ENCODE measurements at regions not wholly inside any gene's neighbourhood (a gene's known extent, or its start where the extent isn't known, plus 50 kb on each side); places are given as distances from the start of the nearest gene placed in this dataset.
"Not testable (repeated sequence)": the region's sequence is repeated elsewhere in the genome, so short reads cannot be mapped to it uniquely, and the experiment has no call there.

GRCh38 chr5:154642499-154643245, 112.5 kb upstream of the LARP1 start:
- Mint-ChIP-seq H3K9me3 (peaks cover 0 to 12% of the 10 kb centered on the region in 2 donors), H3K27me3 (peaks cover 31% of the 10 kb centered on the region), H3K4me1 (peaks cover 13% of the 10 kb centered on the region), H3K27ac (no peak overlapping the region), H3K4me3 (no peak overlapping the region)
- DNase-seq (no peak), ATAC-seq (peak; percentile 76)

DNA sequence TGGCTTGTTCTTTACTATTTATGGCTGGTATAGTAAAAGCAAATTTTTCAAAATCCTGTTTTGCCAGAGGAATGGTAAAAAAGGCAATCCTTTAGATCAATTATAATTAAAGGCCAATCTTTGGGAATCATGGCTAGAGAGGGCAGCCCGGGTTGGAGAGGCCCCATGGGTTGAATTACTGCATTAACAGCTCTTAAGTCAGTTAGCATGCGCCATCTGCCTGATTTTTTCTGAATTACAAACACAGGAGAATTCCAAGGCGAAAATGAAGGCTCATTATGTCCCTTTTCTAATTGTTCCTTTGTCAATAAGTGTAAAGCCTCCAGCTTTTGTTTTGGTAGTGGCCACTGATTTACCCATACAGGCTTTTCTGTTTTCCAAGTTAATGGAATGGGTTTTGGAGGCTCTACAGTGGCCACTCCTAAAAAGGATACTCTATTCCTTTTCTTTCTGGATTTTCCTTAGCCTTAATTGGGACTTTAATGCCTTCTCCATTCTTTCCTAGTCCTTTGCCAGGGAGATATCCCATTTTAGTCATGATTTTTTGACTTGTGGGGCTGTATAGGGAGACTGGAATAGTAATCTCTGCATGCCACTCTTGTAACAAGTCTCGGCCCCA, 114.9 kb upstream of the LARP1 start:
- H3K27ac Mint-ChIP-seq, DNase-seq, H3K4me3 Mint-ChIP-seq, H3K4me1 Mint-ChIP-seq, ATAC-seq: not testable (repeated sequence)
- H3K27me3 Mint-ChIP-seq = peaks cover 26% of the 10 kb centered on the region
- H3K9me3 Mint-ChIP-seq = peaks cover 0 to 12% of the 10 kb centered on the region in 2 donors

DNA sequence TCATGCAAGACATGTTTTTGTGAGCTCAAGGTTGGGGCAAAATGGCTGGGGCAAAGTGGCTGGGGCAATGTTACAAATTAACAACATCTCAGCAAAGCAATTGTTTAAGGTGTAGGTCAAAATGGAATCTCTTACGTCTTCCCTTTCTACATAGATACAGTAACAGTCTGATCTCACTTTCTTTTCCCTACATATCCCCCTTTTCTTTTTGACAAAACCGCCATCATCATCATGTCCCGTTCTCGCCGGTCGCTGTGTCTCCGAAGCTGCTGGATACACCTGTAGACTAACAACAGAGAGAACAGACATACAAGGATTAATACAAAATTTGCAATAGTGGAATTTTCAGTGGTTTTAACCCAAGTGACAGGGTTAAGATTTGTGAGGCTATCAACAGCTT, 118.4 kb upstream of the LARP1 start:
- H3K4me1 Mint-ChIP-seq, H3K9me3 Mint-ChIP-seq, H3K4me3 Mint-ChIP-seq, DNase-seq, H3K27ac Mint-ChIP-seq, ATAC-seq: not testable (repeated sequence)
- peaks cover 21% of the 10 kb centered on the region for H3K27me3 Mint-ChIP-seq

DNA sequence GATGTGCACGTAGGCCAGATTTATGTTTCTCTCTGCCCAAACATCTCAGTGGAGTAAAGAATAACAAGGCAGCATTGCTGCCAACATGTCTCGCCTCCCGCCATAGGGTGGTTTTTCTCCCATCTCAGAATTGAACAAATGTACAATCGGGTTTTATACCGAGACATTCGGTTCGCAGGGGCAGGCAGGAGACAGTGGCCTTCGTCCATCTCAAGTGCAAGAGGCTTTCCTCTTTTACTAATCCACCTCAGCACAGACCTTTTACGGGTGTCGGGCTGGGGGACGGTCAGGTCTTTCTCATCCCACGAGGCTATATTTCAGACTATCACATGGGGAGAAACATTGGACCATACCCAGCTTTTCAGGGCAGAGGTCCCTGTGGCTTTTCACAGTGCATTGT, 118.9 kb upstream of the LARP1 start:
- not testable (repeated sequence) for H3K4me3 Mint-ChIP-seq, H3K27ac Mint-ChIP-seq, ATAC-seq, H3K9me3 Mint-ChIP-seq, DNase-seq, H3K4me1 Mint-ChIP-seq
- H3K27me3 Mint-ChIP-seq = peaks cover 16% of the 10 kb centered on the region

GRCh38 chr5:154633744-154634143, 121.4 kb upstream of the LARP1 start:
- not testable (repeated sequence) for DNase-seq, ATAC-seq, H3K4me1 Mint-ChIP-seq, H3K27ac Mint-ChIP-seq, H3K9me3 Mint-ChIP-seq, H3K27me3 Mint-ChIP-seq, H3K4me3 Mint-ChIP-seq

GRCh38 chr5:154631141-154631540, 124.0 kb upstream of the LARP1 start:
- Mint-ChIP-seq H3K27ac (no peak overlapping the region), H3K9me3 (no peaks in the 10 kb centered on the region)
- ATAC-seq = no peak

GRCh38 chr5:154630410-154630809, 124.8 kb upstream of the LARP1 start:
- Mint-ChIP-seq H3K27ac (no peak overlapping the region), H3K4me1 (no peaks in the 10 kb centered on the region), H3K9me3 (no peaks in the 10 kb centered on the region), H3K4me3 (no peak overlapping the region), H3K27me3 (peaks cover 8% of the 10 kb centered on the region)
- ATAC-seq (no peak), DNase-seq (no peak)

More at GRCh38 chr5:154631141-154631540, 124.0 kb upstream of the LARP1 start:
- H3K4me3 Mint-ChIP-seq = no peak overlapping the region
- no peak for DNase-seq
- H3K27me3 Mint-ChIP-seq = peaks cover 8% of the 10 kb centered on the region
- no peaks in the 10 kb centered on the region for H3K4me1 Mint-ChIP-seq

GRCh38 chr5:154628685-154629084, 126.5 kb upstream of the LARP1 start:
- H3K27ac Mint-ChIP-seq = no peak overlapping the region
- peaks cover 8% of the 10 kb centered on the region for H3K27me3 Mint-ChIP-seq
- no peaks in the 10 kb centered on the region for H3K9me3 Mint-ChIP-seq
- DNase-seq (no peak), ATAC-seq (no peak)
- H3K4me1 Mint-ChIP-seq = no peaks in the 10 kb centered on the region
- H3K4me3 Mint-ChIP-seq = no peak overlapping the region

DNA sequence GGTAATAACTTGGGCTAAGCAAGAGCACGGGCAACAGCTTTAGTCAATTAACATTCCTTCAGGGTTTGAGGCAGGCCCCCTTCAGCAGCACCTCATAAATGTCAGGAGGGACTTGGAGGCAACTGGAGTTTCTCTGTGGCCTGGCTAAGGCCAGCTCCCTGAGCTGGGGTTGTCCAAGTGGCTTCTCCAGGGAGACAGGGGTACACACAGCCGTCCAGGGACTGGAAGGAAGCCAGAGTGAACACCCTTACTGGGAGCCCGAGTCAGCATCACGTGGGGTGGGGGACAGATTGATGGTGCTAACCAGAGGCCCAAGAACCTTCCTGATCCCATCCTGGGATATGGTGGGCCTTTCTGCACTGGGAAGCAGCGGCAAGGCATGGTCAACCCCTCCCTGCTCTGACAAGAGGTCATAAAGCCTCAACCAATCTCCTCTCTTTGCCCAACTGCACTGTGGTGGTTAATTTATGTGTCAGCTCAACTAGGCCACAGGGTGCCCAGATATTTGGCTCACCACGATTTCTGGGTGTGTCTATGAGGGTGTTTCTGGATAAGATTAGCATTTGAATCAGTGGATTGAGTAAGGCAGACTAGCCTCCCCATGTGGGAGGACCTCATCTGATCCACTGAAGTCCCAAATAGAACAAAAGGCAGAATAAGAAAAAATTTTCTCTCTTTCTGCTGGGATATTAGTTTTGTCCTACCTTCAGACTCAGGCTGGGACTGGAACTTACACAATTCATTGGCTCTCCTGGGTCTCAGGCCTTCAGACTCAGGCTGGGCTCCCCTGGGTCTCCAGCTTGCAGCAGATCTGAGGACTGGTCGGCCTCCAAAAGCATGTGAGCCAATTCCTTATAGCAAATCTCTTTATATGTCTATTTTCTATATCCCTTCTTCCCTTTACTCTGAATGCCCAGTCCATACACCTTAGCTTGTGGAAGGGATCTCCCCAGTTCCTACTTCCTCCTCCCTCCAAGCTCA, 127.2 kb upstream of the LARP1 start:
- ATAC-seq (no peak), DNase-seq (no peak)
- no peaks in the 10 kb centered on the region for H3K9me3 Mint-ChIP-seq
- peaks cover 2% of the 10 kb centered on the region for H3K27me3 Mint-ChIP-seq
- no peak overlapping the region for H3K4me3 Mint-ChIP-seq
- H3K27ac Mint-ChIP-seq = no peak overlapping the region
- no peaks in the 10 kb centered on the region for H3K4me1 Mint-ChIP-seq

- Mint-ChIP-seq H3K27ac (no peak overlapping the region), H3K4me3 (no peak overlapping the region), H3K9me3 (no peaks in the 10 kb centered on the region), H3K27me3 (no peaks in the 10 kb centered on the region), H3K4me1 (no peaks in the 10 kb centered on the region)
- no peak for DNase-seq
- no peak for ATAC-seq
Measured at GRCh38 chr5:154626876-154627557, 128.2 kb upstream of the LARP1 start.

DNA sequence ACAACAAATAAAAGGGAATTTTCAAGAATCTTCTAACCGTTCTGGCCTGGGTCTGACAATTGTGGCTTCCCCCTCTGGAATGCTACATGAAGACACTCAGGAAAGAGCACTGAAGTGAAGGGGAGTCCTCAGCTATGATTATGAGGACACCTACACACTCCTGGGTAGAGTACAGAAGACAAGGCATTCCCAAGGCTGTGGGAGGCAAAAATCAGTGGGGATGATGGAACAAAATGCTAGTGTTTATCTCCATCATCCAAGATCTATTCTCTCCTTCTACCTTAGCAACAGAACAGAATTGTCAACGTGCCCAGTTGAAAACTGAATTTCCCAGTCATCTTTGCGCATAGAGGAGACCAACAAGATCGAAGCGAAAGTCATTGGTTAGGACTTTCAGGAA, 130.1 kb upstream of the LARP1 start:
- H3K4me3 Mint-ChIP-seq = no peak overlapping the region

GRCh38 chr5:154624341-154624740, 130.8 kb upstream of the LARP1 start:
- no peaks in the 10 kb centered on the region for H3K9me3 Mint-ChIP-seq
- H3K4me1 Mint-ChIP-seq = no peaks in the 10 kb centered on the region
- no peak for ATAC-seq
- no peak overlapping the region for H3K27ac Mint-ChIP-seq
- no peak for DNase-seq
- H3K4me3 Mint-ChIP-seq = no peak overlapping the region
- peaks cover 2% of the 10 kb centered on the region for H3K27me3 Mint-ChIP-seq

More for the DNA sequence above, 130.1 kb upstream of the LARP1 start:
- no peak for DNase-seq
- Mint-ChIP-seq H3K27ac (no peak overlapping the region), H3K9me3 (no peaks in the 10 kb centered on the region), H3K4me1 (no peaks in the 10 kb centered on the region), H3K27me3 (no peaks in the 10 kb centered on the region)
- ATAC-seq = no peak

- DNase-seq (no peak), ATAC-seq (no peak)
- Mint-ChIP-seq H3K27me3 (peaks cover 21% of the 10 kb centered on the region), H3K9me3 (no peaks in the 10 kb centered on the region), H3K4me1 (no peaks in the 10 kb centered on the region), H3K27ac (no peak overlapping the region), H3K4me3 (no peak overlapping the region)
Measured at GRCh38 chr5:154620411-154620810, 134.8 kb upstream of the LARP1 start.

DNA sequence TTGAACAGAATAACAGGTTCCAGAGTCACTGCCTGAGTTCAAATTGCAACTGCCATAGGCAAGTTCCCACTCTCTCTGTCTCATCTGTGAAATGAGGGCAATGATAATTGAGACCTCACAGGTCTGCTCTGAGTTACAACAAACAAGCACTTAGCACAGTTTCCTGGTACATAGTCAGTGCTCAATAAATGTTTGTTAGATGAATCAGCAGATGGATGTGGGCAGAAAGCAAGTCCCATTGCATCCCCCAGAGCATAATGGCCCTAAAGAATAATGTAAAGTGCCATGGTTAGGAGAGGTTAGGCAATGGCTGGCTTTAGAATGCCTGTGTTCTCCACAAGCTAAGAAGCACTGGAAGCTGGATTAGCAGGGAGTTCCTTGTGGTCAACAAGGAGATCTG, 136.5 kb upstream of the LARP1 start:
- Mint-ChIP-seq H3K27ac (no peak overlapping the region), H3K4me1 (no peaks in the 10 kb centered on the region), H3K27me3 (peaks cover 28% of the 10 kb centered on the region), H3K9me3 (no peaks in the 10 kb centered on the region), H3K4me3 (no peak overlapping the region)
- ATAC-seq = no peak
- DNase-seq = no peak

DNA sequence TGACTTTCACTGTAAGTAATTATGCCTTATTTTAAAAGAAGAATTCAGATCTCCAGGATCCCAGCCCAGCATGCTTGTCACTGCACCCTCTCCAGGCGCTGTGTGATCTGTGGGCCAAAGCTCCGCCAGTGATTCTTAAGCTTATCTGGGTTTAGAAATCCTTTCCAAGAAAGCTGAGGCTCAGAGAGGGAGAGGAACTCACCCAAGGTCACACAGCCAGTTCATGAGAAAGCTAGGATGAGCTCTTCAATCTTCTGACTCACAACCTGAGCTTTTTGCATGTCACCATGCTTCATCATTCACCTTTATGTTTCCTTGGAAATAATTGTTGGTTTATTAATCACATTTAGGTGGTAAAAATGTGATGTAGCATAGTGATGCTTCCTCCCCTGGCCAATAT, 136.6 kb upstream of the HAND1 start:
- ATAC-seq = no peak
- H3K27me3 Mint-ChIP-seq = peaks cover 66% of the 10 kb centered on the region
- no peaks in the 10 kb centered on the region for H3K9me3 Mint-ChIP-seq
- H3K4me1 Mint-ChIP-seq = peaks cover 19% of the 10 kb centered on the region
- no peak overlapping the region for H3K4me3 Mint-ChIP-seq
- DNase-seq = no peak
- H3K27ac Mint-ChIP-seq = no peak overlapping the region
